ENCODE measurements at regions not wholly inside any gene's neighbourhood (a gene's known extent, or its start where the extent isn't known, plus 50 kb on each side); places are given as distances from the start of the nearest gene placed in this dataset.
"Not testable (repeated sequence)": the region's sequence is repeated elsewhere in the genome, so short reads cannot be mapped to it uniquely, and the experiment has no call there.

GRCh38 chr5:143521141-143521540 lies 117.7 kb upstream of the NR3C1 start:
- no peak for DNase-seq
- H3K4me1 ChIP-seq (ENCODE audit: control extremely low read depth in 1 of 4, control insufficient read depth in 4 of 4, insufficient read depth in 4 of 4, low read length in 3 of 4), result no peaks in the 10 kb centered on the region
- no peaks in the 10 kb centered on the region for H3K36me3 ChIP-seq (ENCODE audit: control insufficient read depth in 4 of 4, insufficient read depth in 4 of 4, low read length in 3 of 4)
- H3K9me3 ChIP-seq (ENCODE audit: control extremely low read depth in 1 of 5, control insufficient read depth in 4 of 5, insufficient read depth in 2 of 5, low read depth in 1 of 5, low read length in 4 of 5), result peaks cover 0 to 3% (median 0%) of the 10 kb centered on the region in 5 experiments
- no peaks in the 10 kb centered on the region for H3K27me3 ChIP-seq (replicated peaks in 2 of 5; ENCODE audit: control insufficient read depth in 4 of 5, insufficient read depth in 5 of 5, low read length in 4 of 5)
- WGBS (ENCODE audit: insufficient coverage), result 87% methylated on average over 4 of the region's 4 CpGs
- no peak overlapping the region for H3K27ac ChIP-seq (ENCODE audit: insufficient read depth in 1 of 2, low read depth in 1 of 2, low read length in 2 of 2, poor library complexity in 1 of 2, severe bottlenecking in 2 of 2)
- ChIA-PET CTCF (no interaction called here), POLR2A (no interaction called here)
- no peak overlapping the region for H3K4me3 ChIP-seq (ENCODE audit: control insufficient read depth in 1 of 7, extremely low read depth in 1 of 7, insufficient read depth in 4 of 7, low read depth in 2 of 7, low read length in 6 of 7)

GRCh38 chr5:143519215-143519614 lies 115.7 kb upstream of the NR3C1 start:
- DNase-seq; H3K4me1 ChIP-seq (ENCODE audit: control extremely low read depth in 1 of 4, control insufficient read depth in 4 of 4, insufficient read depth in 4 of 4, low read length in 3 of 4); H3K27ac ChIP-seq (ENCODE audit: insufficient read depth in 1 of 2, low read depth in 1 of 2, low read length in 2 of 2, poor library complexity in 1 of 2, severe bottlenecking in 2 of 2); H3K4me3 ChIP-seq (ENCODE audit: control insufficient read depth in 1 of 7, extremely low read depth in 1 of 7, insufficient read depth in 4 of 7, low read depth in 2 of 7, low read length in 6 of 7); H3K36me3 ChIP-seq (ENCODE audit: control insufficient read depth in 4 of 4, insufficient read depth in 4 of 4, low read length in 3 of 4); H3K9me3 ChIP-seq (ENCODE audit: control extremely low read depth in 1 of 5, control insufficient read depth in 4 of 5, insufficient read depth in 2 of 5, low read depth in 1 of 5, low read length in 4 of 5); H3K27me3 ChIP-seq (replicated peaks in 2 of 5; ENCODE audit: control insufficient read depth in 4 of 5, insufficient read depth in 5 of 5, low read length in 4 of 5); CTCF ChIA-PET; POLR2A ChIA-PET: not testable (repeated sequence)
- 100% methylated on average over 1 of the region's 2 CpGs for WGBS (ENCODE audit: insufficient coverage)

GRCh38 chr5:143517824-143518223 lies 114.3 kb upstream of the NR3C1 start:
- DNase-seq; H3K9me3 ChIP-seq (ENCODE audit: control extremely low read depth in 1 of 5, control insufficient read depth in 4 of 5, insufficient read depth in 2 of 5, low read depth in 1 of 5, low read length in 4 of 5); POLR2A ChIA-PET; H3K4me3 ChIP-seq (ENCODE audit: control insufficient read depth in 1 of 7, extremely low read depth in 1 of 7, insufficient read depth in 4 of 7, low read depth in 2 of 7, low read length in 6 of 7); H3K27ac ChIP-seq (ENCODE audit: insufficient read depth in 1 of 2, low read depth in 1 of 2, low read length in 2 of 2, poor library complexity in 1 of 2, severe bottlenecking in 2 of 2); H3K36me3 ChIP-seq (ENCODE audit: control insufficient read depth in 4 of 4, insufficient read depth in 4 of 4, low read length in 3 of 4); H3K27me3 ChIP-seq (replicated peaks in 2 of 5; ENCODE audit: control insufficient read depth in 4 of 5, insufficient read depth in 5 of 5, low read length in 4 of 5); H3K4me1 ChIP-seq (ENCODE audit: control extremely low read depth in 1 of 4, control insufficient read depth in 4 of 4, insufficient read depth in 4 of 4, low read length in 3 of 4): not testable (repeated sequence)
- CTCF ChIA-PET, result interaction anchor here (1.1 to 1.3 kb wide), 3 partner anchors 10 to 93 kb away, joined by 3 read pairs; no protein-coding TSS in a partner anchor

- ChIA-PET POLR2A (no interaction called here), CTCF (no interaction called here)
- Histone ChIP-seq H3K4me1 (ENCODE audit: control extremely low read depth in 1 of 4, control insufficient read depth in 4 of 4, insufficient read depth in 4 of 4, low read length in 3 of 4) (no peaks in the 10 kb centered on the region), H3K9me3 (ENCODE audit: control extremely low read depth in 1 of 5, control insufficient read depth in 4 of 5, insufficient read depth in 2 of 5, low read depth in 1 of 5, low read length in 4 of 5) (peaks cover 0 to 3% (median 0%) of the 10 kb centered on the region in 5 experiments), H3K4me3 (ENCODE audit: control insufficient read depth in 1 of 7, extremely low read depth in 1 of 7, insufficient read depth in 4 of 7, low read depth in 2 of 7, low read length in 6 of 7) (no peak overlapping the region), H3K27ac (ENCODE audit: insufficient read depth in 1 of 2, low read depth in 1 of 2, low read length in 2 of 2, poor library complexity in 1 of 2, severe bottlenecking in 2 of 2) (no peak overlapping the region), H3K36me3 (ENCODE audit: control insufficient read depth in 4 of 4, insufficient read depth in 4 of 4, low read length in 3 of 4) (no peaks in the 10 kb centered on the region), H3K27me3 (replicated peaks in 2 of 5; ENCODE audit: control insufficient read depth in 4 of 5, insufficient read depth in 5 of 5, low read length in 4 of 5) (no peaks in the 10 kb centered on the region)
- WGBS (ENCODE audit: insufficient coverage), result no CpG with 5 or more reads among the region's 1 CpG
- no peak for DNase-seq
Observed at GRCh38 chr5:143516249-143516648, 112.8 kb upstream of the NR3C1 start.

GRCh38 chr5:143515829-143516228 lies 112.3 kb upstream of the NR3C1 start:
- no peaks in the 10 kb centered on the region for H3K4me1 ChIP-seq (ENCODE audit: control extremely low read depth in 1 of 4, control insufficient read depth in 4 of 4, insufficient read depth in 4 of 4, low read length in 3 of 4)
- H3K4me3 ChIP-seq (ENCODE audit: control insufficient read depth in 1 of 7, extremely low read depth in 1 of 7, insufficient read depth in 4 of 7, low read depth in 2 of 7, low read length in 6 of 7), result no peak overlapping the region
- POLR2A ChIA-PET, result no interaction called here
- H3K27me3 ChIP-seq (replicated peaks in 2 of 5; ENCODE audit: control insufficient read depth in 4 of 5, insufficient read depth in 5 of 5, low read length in 4 of 5), result no peaks in the 10 kb centered on the region
- no peak overlapping the region for H3K27ac ChIP-seq (ENCODE audit: insufficient read depth in 1 of 2, low read depth in 1 of 2, low read length in 2 of 2, poor library complexity in 1 of 2, severe bottlenecking in 2 of 2)
- peaks cover 0 to 3% (median 0%) of the 10 kb centered on the region in 5 experiments for H3K9me3 ChIP-seq (ENCODE audit: control extremely low read depth in 1 of 5, control insufficient read depth in 4 of 5, insufficient read depth in 2 of 5, low read depth in 1 of 5, low read length in 4 of 5)
- CTCF ChIA-PET, result no interaction called here
- H3K36me3 ChIP-seq (ENCODE audit: control insufficient read depth in 4 of 4, insufficient read depth in 4 of 4, low read length in 3 of 4), result no peaks in the 10 kb centered on the region
- 87% methylated on average over 5 of the region's 5 CpGs for WGBS (ENCODE audit: insufficient coverage)
- no peak for DNase-seq

- ChIA-PET CTCF (no interaction called here), POLR2A (no interaction called here)
- Histone ChIP-seq H3K4me1 (ENCODE audit: control extremely low read depth in 1 of 4, control insufficient read depth in 4 of 4, insufficient read depth in 4 of 4, low read length in 3 of 4) (no peaks in the 10 kb centered on the region), H3K4me3 (ENCODE audit: control insufficient read depth in 1 of 7, extremely low read depth in 1 of 7, insufficient read depth in 4 of 7, low read depth in 2 of 7, low read length in 6 of 7) (no peak overlapping the region), H3K9me3 (ENCODE audit: control extremely low read depth in 1 of 5, control insufficient read depth in 4 of 5, insufficient read depth in 2 of 5, low read depth in 1 of 5, low read length in 4 of 5) (peaks cover 0 to 3% (median 0%) of the 10 kb centered on the region in 5 experiments), H3K36me3 (ENCODE audit: control insufficient read depth in 4 of 4, insufficient read depth in 4 of 4, low read length in 3 of 4) (no peaks in the 10 kb centered on the region), H3K27me3 (replicated peaks in 2 of 5; ENCODE audit: control insufficient read depth in 4 of 5, insufficient read depth in 5 of 5, low read length in 4 of 5) (no peaks in the 10 kb centered on the region), H3K27ac (ENCODE audit: insufficient read depth in 1 of 2, low read depth in 1 of 2, low read length in 2 of 2, poor library complexity in 1 of 2, severe bottlenecking in 2 of 2) (no peak overlapping the region)
- no peak for DNase-seq
Observed at GRCh38 chr5:143514616-143515335, 111.3 kb upstream of the NR3C1 start.

GRCh38 chr5:143513720-143514119 lies 110.2 kb upstream of the NR3C1 start:
- Histone ChIP-seq H3K36me3 (ENCODE audit: control insufficient read depth in 4 of 4, insufficient read depth in 4 of 4, low read length in 3 of 4) (no peaks in the 10 kb centered on the region), H3K9me3 (ENCODE audit: control extremely low read depth in 1 of 5, control insufficient read depth in 4 of 5, insufficient read depth in 2 of 5, low read depth in 1 of 5, low read length in 4 of 5) (peaks cover 0 to 3% (median 0%) of the 10 kb centered on the region in 5 experiments), H3K4me3 (ENCODE audit: control insufficient read depth in 1 of 7, extremely low read depth in 1 of 7, insufficient read depth in 4 of 7, low read depth in 2 of 7, low read length in 6 of 7) (no peak overlapping the region), H3K4me1 (ENCODE audit: control extremely low read depth in 1 of 4, control insufficient read depth in 4 of 4, insufficient read depth in 4 of 4, low read length in 3 of 4) (no peaks in the 10 kb centered on the region), H3K27me3 (replicated peaks in 2 of 5; ENCODE audit: control insufficient read depth in 4 of 5, insufficient read depth in 5 of 5, low read length in 4 of 5) (no peaks in the 10 kb centered on the region), H3K27ac (ENCODE audit: insufficient read depth in 1 of 2, low read depth in 1 of 2, low read length in 2 of 2, poor library complexity in 1 of 2, severe bottlenecking in 2 of 2) (no peak overlapping the region)
- POLR2A ChIA-PET, result no interaction called here
- CTCF ChIA-PET, result no interaction called here
- WGBS (ENCODE audit: insufficient coverage), result 100% methylated on average over 1 of the region's 2 CpGs
- no peak for DNase-seq

All from common myeloid progenitor, CD34-positive (primary cell).